H9 (cell line): ENCODE measurements at regions not wholly inside any gene's neighbourhood (a gene's known extent, or its start where the extent isn't known, plus 50 kb on each side); places are given as distances from the start of the nearest gene placed in this dataset.

Experiments
- DNase-seq: peaks from one replicate; pipeline ENCODE4 v3.0.0-alpha.2; 2017
- H2AFZ ChIP-seq: one replicate; pipeline ENCODE4 v1.6.1; 2013; ENCODE audit warnings: mild to moderate bottlenecking, low read length, control low read depth, moderate library complexity
- H2AK5ac ChIP-seq: 2 replicates; pipeline ENCODE4 v1.6.1; 2013; ENCODE audit warnings: low read length, control low read depth, mixed read lengths; ENCODE audit not compliant: insufficient read length
- H2BK120ac ChIP-seq: one replicate; pipeline ENCODE4 v1.6.1; 2013; ENCODE audit warnings: low read depth, mild to moderate bottlenecking, low read length, control low read depth, inconsistent platforms; ENCODE audit not compliant: poor library complexity, severe bottlenecking
- H2BK12ac ChIP-seq: 2 replicates; pipeline ENCODE4 v1.6.1; 2013; ENCODE audit warnings: low read length, control low read depth, mixed read lengths, low read depth; ENCODE audit not compliant: insufficient read length
- H2BK15ac ChIP-seq: 2 replicates; pipeline ENCODE4 v1.6.1; 2013; ENCODE audit warnings: low read depth, low read length, control low read depth
- H2BK20ac ChIP-seq: one replicate; pipeline ENCODE4 v1.6.1; 2013; ENCODE audit warnings: low read depth, mild to moderate bottlenecking, low read length, control low read depth, inconsistent platforms; ENCODE audit not compliant: poor library complexity, severe bottlenecking
- H2BK5ac ChIP-seq: 2 replicates; pipeline ENCODE4 v1.6.1; 2013; ENCODE audit warnings: low read length, control low read depth, mixed read lengths; ENCODE audit not compliant: insufficient read length
- H3K14ac ChIP-seq: 2 replicates; pipeline ENCODE4 v1.6.1; 2013; ENCODE audit warnings: low read length, control low read depth; ENCODE audit not compliant: insufficient read depth
- H3K18ac ChIP-seq: 2 replicates; pipeline ENCODE4 v1.6.1; 2013; ENCODE audit warnings: low read depth, mild to moderate bottlenecking, mixed read lengths, low read length, control low read depth; ENCODE audit not compliant: insufficient read length
- H3K23ac ChIP-seq: 2 replicates; pipeline ENCODE4 v1.6.1; 2013; ENCODE audit warnings: low read length, control low read depth, mixed read lengths, low read depth; ENCODE audit not compliant: insufficient read length
- H3K23me2 ChIP-seq: 2 replicates; pipeline ENCODE4 v1.6.1; 2013; ENCODE audit warnings: low read depth, mild to moderate bottlenecking, mixed read lengths, low read length, control low read depth; ENCODE audit not compliant: insufficient read length, poor library complexity, severe bottlenecking
- H3K27ac ChIP-seq: 2 replicates; pipeline ENCODE4 v1.5.1; 2013; ENCODE audit warnings: low read length, control low read depth, mixed read lengths, low read depth; ENCODE audit not compliant: insufficient read length
- H3K27me3 ChIP-seq: 2 replicates; pipeline ENCODE4 v1.6.1; 2013; ENCODE audit warnings: low read length, control low read depth, inconsistent platforms; ENCODE audit not compliant: insufficient read depth
- H3K4ac ChIP-seq: 2 replicates; pipeline ENCODE4 v1.6.1; 2013; ENCODE audit warnings: low read depth, mild to moderate bottlenecking, control low read depth, inconsistent platforms, low read length, moderate library complexity
- H3K4me1 ChIP-seq: 2 replicates; pipeline ENCODE4 v1.6.1; 2013; ENCODE audit warnings: low read length, control low read depth, inconsistent platforms; ENCODE audit not compliant: insufficient read depth
- H3K4me2 ChIP-seq: 2 replicates; pipeline ENCODE4 v1.6.1; 2013; ENCODE audit warnings: low read length, control low read depth, mixed read lengths; ENCODE audit not compliant: insufficient read length, insufficient read depth
- H3K56ac ChIP-seq: 2 replicates; pipeline ENCODE4 v1.6.1; 2013; ENCODE audit warnings: low read depth, mild to moderate bottlenecking, mixed read lengths, low read length, control low read depth; ENCODE audit not compliant: insufficient read length
- H3K79me1 ChIP-seq: 2 replicates; pipeline ENCODE4 v1.6.1; 2013; ENCODE audit warnings: low read depth, mild to moderate bottlenecking, moderate library complexity, low read length, control low read depth, inconsistent platforms; ENCODE audit not compliant: insufficient read depth, poor library complexity, severe bottlenecking
- H3K79me2 ChIP-seq: 2 replicates; pipeline ENCODE4 v1.6.1; 2013; ENCODE audit warnings: low read length, control low read depth, inconsistent platforms; ENCODE audit not compliant: insufficient read depth
- H3K9ac ChIP-seq: 2 replicates; pipeline ENCODE4 v1.6.1; 2013; ENCODE audit warnings: low read length, control low read depth, mixed read lengths; ENCODE audit not compliant: insufficient read length; ENCODE audit errors: extremely low read depth
- H3K9me3 ChIP-seq: one replicate; pipeline ENCODE4 v1.6.1; 2013; ENCODE audit warnings: low read depth, low read length, inconsistent platforms; ENCODE audit not compliant: control insufficient read depth
- H3T11ph ChIP-seq: one replicate; pipeline ENCODE4 v1.6.1; 2013; ENCODE audit warnings: mild to moderate bottlenecking, low read length, control low read depth, inconsistent platforms
- H4K20me1 ChIP-seq: one replicate; pipeline ENCODE4 v1.6.1; 2013; ENCODE audit not compliant: control insufficient read depth, insufficient read length, insufficient read depth
- H4K5ac ChIP-seq: 2 replicates; pipeline ENCODE4 v1.6.1; 2013; ENCODE audit warnings: low read depth, mild to moderate bottlenecking, mixed read lengths, low read length, control low read depth; ENCODE audit not compliant: insufficient read length
- H4K8ac ChIP-seq: replicated peaks from 2 replicates; pipeline ENCODE4 v1.6.1; 2013; ENCODE audit warnings: low read length, control low read depth, mixed read lengths, low read depth; ENCODE audit not compliant: insufficient read length
- H4K91ac ChIP-seq: 2 replicates; pipeline ENCODE4 v1.6.1; 2013; ENCODE audit warnings: low read depth, mild to moderate bottlenecking, moderate library complexity, mixed read lengths, low read length, control low read depth; ENCODE audit not compliant: insufficient read length
- H3K27ac Mint-ChIP-seq, 3 experiments: 2 replicates in 2 of 3; 3 replicates in 1 of 3; pipeline ENCODE4 v1.8.0; 2020 to 2021; ENCODE audit warnings: mixed read lengths in 3 of 3, mild to moderate bottlenecking in 1 of 3, moderate library complexity in 1 of 3
- H3K27me3 Mint-ChIP-seq: 2 replicates; pipeline ENCODE4 v1.8.0; 2021; ENCODE audit warnings: low read depth, mild to moderate bottlenecking, moderate library complexity, mixed read lengths
- H3K36me3 Mint-ChIP-seq, 3 experiments: 2 replicates in 2 of 3; 3 replicates in 1 of 3; pipeline ENCODE4 v1.8.0; 2020 to 2021; ENCODE audit warnings: low read depth in 3 of 3, mixed read lengths in 3 of 3; ENCODE audit not compliant: insufficient read depth in 1 of 3
- H3K4me1 Mint-ChIP-seq, 2 experiments: 2 replicates each; pipeline ENCODE4 v1.8.0; 2020; ENCODE audit warnings: mixed read lengths in 2 of 2
- H3K4me3 Mint-ChIP-seq, 2 experiments: 2 replicates in 1 of 2; 3 replicates in 1 of 2; pipeline ENCODE4 v1.8.0; 2020 to 2021; ENCODE audit warnings: mild to moderate bottlenecking in 2 of 2, mixed read lengths in 2 of 2, moderate library complexity in 1 of 2
- H3K9me3 Mint-ChIP-seq, 2 experiments: 2 replicates in 1 of 2; 3 replicates in 1 of 2; pipeline ENCODE4 v1.8.0; 2020; ENCODE audit warnings: mild to moderate bottlenecking in 2 of 2, mixed read lengths in 2 of 2, moderate library complexity in 1 of 2
- CTCF ChIP-seq: fragments of 200-600 bp; sonication (generic); conservative IDR thresholded peaks from 3 replicates; pipeline ENCODE4 v1.8.0; 2021; ENCODE audit warnings: antibody characterized with exemption, mild to moderate bottlenecking
- WGBS: extraction: QIAGEN DNeasy Blood & Tissue Kit; methylation state at CpG from one replicate; pipeline ENCODE4 v1.1.7; 2013; ENCODE audit warnings: missing lambda C conversion rate, low lambda C conversion rate, mixed read lengths; ENCODE audit not compliant: insufficient read length; ENCODE audit errors: extremely low coverage; 5-methylcytosine and 5-hydroxymethylcytosine counted together

GRCh38 chr13:90557626-90558025, 789.9 kb upstream of the MIR17HG start:
- no peak overlapping the region for H2BK120ac ChIP-seq
- no peak overlapping the region for H3K27ac ChIP-seq
- H4K8ac ChIP-seq: no peak overlapping the region
- H2BK5ac ChIP-seq: no peak overlapping the region
- H3K4me1 Mint-ChIP-seq: 0 out of 4 replicates have a peak, but pooled peaks cover 2 to 6% of the 10 kb centered on the region in 2 experiments
- no peak overlapping the region for H2BK20ac ChIP-seq
- no peaks in the 10 kb centered on the region; a peak in 1 of 7 replicates for H3K36me3 Mint-ChIP-seq
- no peaks in the 10 kb centered on the region for H3K79me2 ChIP-seq
- no peak for TF ChIP-seq CTCF
- H2BK15ac ChIP-seq: no peak overlapping the region
- no peak overlapping the region for H4K5ac ChIP-seq
- no peak overlapping the region for H3K4ac ChIP-seq
- no peaks in the 10 kb centered on the region for H3K9me3 Mint-ChIP-seq
- no peak for DNase-seq
- no peaks in the 10 kb centered on the region for H3K9me3 ChIP-seq
- no peak overlapping the region for H3T11ph ChIP-seq
- H4K91ac ChIP-seq: no peak overlapping the region
- no CpG with 5 or more reads among the region's 2 CpGs for WGBS
- H3K27me3 Mint-ChIP-seq: no peaks in the 10 kb centered on the region
- H3K79me1 ChIP-seq: no peaks in the 10 kb centered on the region
- no peak overlapping the region for H2BK12ac ChIP-seq
- H3K4me3 Mint-ChIP-seq: no peak overlapping the region
- H4K20me1 ChIP-seq: no peaks in the 10 kb centered on the region
- no peak overlapping the region for H3K18ac ChIP-seq
- H2AFZ ChIP-seq: no peak overlapping the region
- no peak overlapping the region for H3K14ac ChIP-seq
- H3K9ac ChIP-seq: no peak overlapping the region
- H3K4me2 ChIP-seq: no peak overlapping the region
- H3K27ac Mint-ChIP-seq: no peak overlapping the region
- no peaks in the 10 kb centered on the region for H3K27me3 ChIP-seq
- H3K23me2 ChIP-seq: no peaks in the 10 kb centered on the region
- H3K23ac ChIP-seq: no peak overlapping the region
- no peaks in the 10 kb centered on the region for H3K4me1 ChIP-seq
- H2AK5ac ChIP-seq: no peak overlapping the region
- no peak overlapping the region for H3K56ac ChIP-seq
